ENCODE measurements at regions not wholly inside any gene's neighbourhood (a gene's known extent, or its start where the extent isn't known, plus 50 kb on each side); places are given as distances from the start of the nearest gene placed in this dataset.

- TF ChIP-seq, protein P1, sequence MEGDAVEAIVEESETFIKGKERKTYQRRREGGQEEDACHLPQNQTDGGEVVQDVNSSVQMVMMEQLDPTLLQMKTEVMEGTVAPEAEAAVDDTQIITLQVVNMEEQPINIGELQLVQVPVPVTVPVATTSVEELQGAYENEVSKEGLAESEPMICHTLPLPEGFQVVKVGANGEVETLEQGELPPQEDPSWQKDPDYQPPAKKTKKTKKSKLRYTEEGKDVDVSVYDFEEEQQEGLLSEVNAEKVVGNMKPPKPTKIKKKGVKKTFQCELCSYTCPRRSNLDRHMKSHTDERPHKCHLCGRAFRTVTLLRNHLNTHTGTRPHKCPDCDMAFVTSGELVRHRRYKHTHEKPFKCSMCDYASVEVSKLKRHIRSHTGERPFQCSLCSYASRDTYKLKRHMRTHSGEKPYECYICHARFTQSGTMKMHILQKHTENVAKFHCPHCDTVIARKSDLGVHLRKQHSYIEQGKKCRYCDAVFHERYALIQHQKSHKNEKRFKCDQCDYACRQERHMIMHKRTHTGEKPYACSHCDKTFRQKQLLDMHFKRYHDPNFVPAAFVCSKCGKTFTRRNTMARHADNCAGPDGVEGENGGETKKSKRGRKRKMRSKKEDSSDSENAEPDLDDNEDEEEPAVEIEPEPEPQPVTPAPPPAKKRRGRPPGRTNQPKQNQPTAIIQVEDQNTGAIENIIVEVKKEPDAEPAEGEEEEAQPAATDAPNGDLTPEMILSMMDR (IDR thresholded peaks at IDR 0.05), result no peak
- TF ChIP-seq POLR2AphosphoS5 (IDR thresholded peaks at IDR 0.05; ENCODE audit: low read depth, low read length), result no peak
- no peak for TF ChIP-seq SIN3A (IDR thresholded peaks at IDR 0.05; ENCODE audit: borderline replicate concordance, insufficient read depth, low read depth, low read length)
- no peak for TF ChIP-seq REST (IDR thresholded peaks at IDR 0.05; ENCODE audit: insufficient read depth in 1 of 2, low read depth in 2 of 2, low read length in 1 of 2)
Measured at GRCh38 chr5:101878190-101878589, 417.9 kb downstream of the SLCO4C1 start.
